Neural cell (in vitro differentiated cells): ENCODE measurements at regions not wholly inside any gene's neighbourhood (a gene's known extent, or its start where the extent isn't known, plus 50 kb on each side); places are given as distances from the start of the nearest gene placed in this dataset.

Experiments
- EP300 ChIP-seq: fragments of 450-650 bp; conservative IDR thresholded peaks from 2 replicates; pipeline ENCODE4 v1.6.1; 2014; ENCODE audit warnings: antibody characterized with exemption, mild to moderate bottlenecking, moderate library complexity; ENCODE audit not compliant: poor library complexity, severe bottlenecking
- EZH2 ChIP-seq: fragments of 200-600, 300-800 bp; shearing (Covaris generic), sonication (generic); IDR thresholded peaks from 2 replicates; pipeline ENCODE4 v1.6.1; 2014; ENCODE audit warnings: antibody characterized with exemption, low read length, borderline replicate concordance, mild to moderate bottlenecking; ENCODE audit not compliant: insufficient read depth, poor library complexity, severe bottlenecking
- MXI1 ChIP-seq: fragments of 450-650 bp; conservative IDR thresholded peaks from 2 replicates; pipeline ENCODE4 v1.6.1; 2014; ENCODE audit warnings: antibody characterized with exemption, mild to moderate bottlenecking; ENCODE audit not compliant: poor library complexity, severe bottlenecking
- POLR2AphosphoS5 ChIP-seq: IDR thresholded peaks from 2 replicates; pipeline ENCODE4 v1.6.1; 2012
- RAD21 ChIP-seq: fragments of 450-650 bp; conservative IDR thresholded peaks from 2 replicates; pipeline ENCODE4 v1.6.1; 2014; ENCODE audit warnings: antibody characterized with exemption, mild to moderate bottlenecking, moderate library complexity
- TAF1 ChIP-seq: IDR thresholded peaks from 2 replicates; pipeline ENCODE4 v1.6.1; 2012; ENCODE audit warnings: low read depth
- TF ChIP-seq, protein P1 (sequence below): fragments of 450-650 bp; IDR thresholded peaks from 2 replicates; pipeline ENCODE4 v1.5.1; 2014; ENCODE audit warnings: antibody characterized with exemption, mild to moderate bottlenecking, moderate library complexity; ENCODE audit not compliant: poor library complexity, severe bottlenecking
- TF ChIP-seq, protein P2 (sequence below): IDR thresholded peaks from 2 replicates; pipeline ENCODE4 v1.6.1; 2012; ENCODE audit warnings: borderline replicate concordance

DNA sequence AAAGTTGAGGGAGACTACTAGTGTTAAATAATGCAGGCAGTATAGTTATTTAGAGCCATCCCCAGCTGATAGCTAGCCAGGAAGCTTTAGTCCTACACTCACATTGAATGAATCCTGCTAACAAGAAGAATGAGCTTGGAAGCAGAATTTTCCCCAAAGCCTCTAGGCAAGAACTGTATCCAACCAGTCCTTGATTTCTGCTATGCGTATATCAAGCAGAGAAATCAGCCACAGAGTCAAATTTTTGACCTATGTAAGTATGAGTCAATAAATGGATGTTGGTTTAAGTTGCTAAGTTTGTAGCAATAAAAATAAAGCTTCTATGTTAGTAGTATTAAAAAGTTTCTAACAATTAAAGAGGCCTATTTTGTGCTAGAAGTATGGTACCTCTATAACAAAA, 672.1 kb upstream of the CHD1 start:
- no peak for TF ChIP-seq TAF1
- TF ChIP-seq EP300: no peak
- TF ChIP-seq, protein P1, sequence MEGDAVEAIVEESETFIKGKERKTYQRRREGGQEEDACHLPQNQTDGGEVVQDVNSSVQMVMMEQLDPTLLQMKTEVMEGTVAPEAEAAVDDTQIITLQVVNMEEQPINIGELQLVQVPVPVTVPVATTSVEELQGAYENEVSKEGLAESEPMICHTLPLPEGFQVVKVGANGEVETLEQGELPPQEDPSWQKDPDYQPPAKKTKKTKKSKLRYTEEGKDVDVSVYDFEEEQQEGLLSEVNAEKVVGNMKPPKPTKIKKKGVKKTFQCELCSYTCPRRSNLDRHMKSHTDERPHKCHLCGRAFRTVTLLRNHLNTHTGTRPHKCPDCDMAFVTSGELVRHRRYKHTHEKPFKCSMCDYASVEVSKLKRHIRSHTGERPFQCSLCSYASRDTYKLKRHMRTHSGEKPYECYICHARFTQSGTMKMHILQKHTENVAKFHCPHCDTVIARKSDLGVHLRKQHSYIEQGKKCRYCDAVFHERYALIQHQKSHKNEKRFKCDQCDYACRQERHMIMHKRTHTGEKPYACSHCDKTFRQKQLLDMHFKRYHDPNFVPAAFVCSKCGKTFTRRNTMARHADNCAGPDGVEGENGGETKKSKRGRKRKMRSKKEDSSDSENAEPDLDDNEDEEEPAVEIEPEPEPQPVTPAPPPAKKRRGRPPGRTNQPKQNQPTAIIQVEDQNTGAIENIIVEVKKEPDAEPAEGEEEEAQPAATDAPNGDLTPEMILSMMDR: no peak
- no peak for TF ChIP-seq EZH2
- TF ChIP-seq POLR2AphosphoS5: no peak
- TF ChIP-seq RAD21: no peak
- TF ChIP-seq, protein P2, sequence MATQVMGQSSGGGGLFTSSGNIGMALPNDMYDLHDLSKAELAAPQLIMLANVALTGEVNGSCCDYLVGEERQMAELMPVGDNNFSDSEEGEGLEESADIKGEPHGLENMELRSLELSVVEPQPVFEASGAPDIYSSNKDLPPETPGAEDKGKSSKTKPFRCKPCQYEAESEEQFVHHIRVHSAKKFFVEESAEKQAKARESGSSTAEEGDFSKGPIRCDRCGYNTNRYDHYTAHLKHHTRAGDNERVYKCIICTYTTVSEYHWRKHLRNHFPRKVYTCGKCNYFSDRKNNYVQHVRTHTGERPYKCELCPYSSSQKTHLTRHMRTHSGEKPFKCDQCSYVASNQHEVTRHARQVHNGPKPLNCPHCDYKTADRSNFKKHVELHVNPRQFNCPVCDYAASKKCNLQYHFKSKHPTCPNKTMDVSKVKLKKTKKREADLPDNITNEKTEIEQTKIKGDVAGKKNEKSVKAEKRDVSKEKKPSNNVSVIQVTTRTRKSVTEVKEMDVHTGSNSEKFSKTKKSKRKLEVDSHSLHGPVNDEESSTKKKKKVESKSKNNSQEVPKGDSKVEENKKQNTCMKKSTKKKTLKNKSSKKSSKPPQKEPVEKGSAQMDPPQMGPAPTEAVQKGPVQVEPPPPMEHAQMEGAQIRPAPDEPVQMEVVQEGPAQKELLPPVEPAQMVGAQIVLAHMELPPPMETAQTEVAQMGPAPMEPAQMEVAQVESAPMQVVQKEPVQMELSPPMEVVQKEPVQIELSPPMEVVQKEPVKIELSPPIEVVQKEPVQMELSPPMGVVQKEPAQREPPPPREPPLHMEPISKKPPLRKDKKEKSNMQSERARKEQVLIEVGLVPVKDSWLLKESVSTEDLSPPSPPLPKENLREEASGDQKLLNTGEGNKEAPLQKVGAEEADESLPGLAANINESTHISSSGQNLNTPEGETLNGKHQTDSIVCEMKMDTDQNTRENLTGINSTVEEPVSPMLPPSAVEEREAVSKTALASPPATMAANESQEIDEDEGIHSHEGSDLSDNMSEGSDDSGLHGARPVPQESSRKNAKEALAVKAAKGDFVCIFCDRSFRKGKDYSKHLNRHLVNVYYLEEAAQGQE: no peak
- TF ChIP-seq MXI1: no peak
